SK-N-SH treated with all-trans-retinoic acid at 6 μM for 48 hours (cell line): ENCODE measurements at regions not wholly inside any gene's neighbourhood (a gene's known extent, or its start where the extent isn't known, plus 50 kb on each side); places are given as distances from the start of the nearest gene placed in this dataset.

Experiments
- ATAC-seq: fragments of 200-7000 bp; cut with Tn5 transposase; 3 replicates; pipeline ENCODE4 v1.9.1; 2020; ENCODE audit warnings: mild to moderate bottlenecking, moderate library complexity
- ARNTL ChIP-seq: fragments of 450-650 bp; formaldehyde crosslinking; IDR thresholded peaks from 2 replicates; pipeline ENCODE4 v1.5.0; 2020; ENCODE audit warnings: low read depth, mild to moderate bottlenecking, moderate library complexity, borderline replicate concordance
- BACH2 ChIP-seq: fragments of 250-450 bp; sonication (Bioruptor Pico); IDR thresholded peaks from 2 replicates; pipeline ENCODE4 v1.9.0; 2021; ENCODE audit warnings: mild to moderate bottlenecking, borderline replicate concordance
- CREB5 ChIP-seq: fragments of 250-450 bp; sonication (Bioruptor Pico); IDR thresholded peaks from 2 replicates; pipeline ENCODE4 v1.5.1; 2020; ENCODE audit warnings: low read depth, mild to moderate bottlenecking, moderate library complexity
- CSDC2 ChIP-seq: fragments of 250-450 bp; sonication (Bioruptor Pico); IDR thresholded peaks from 2 replicates; pipeline ENCODE4 v1.5.0; 2020; ENCODE audit warnings: mild to moderate bottlenecking, moderate library complexity
- CSRNP3 ChIP-seq: fragments of 250-450 bp; sonication (Bioruptor Pico); IDR thresholded peaks from 2 replicates; pipeline ENCODE4 v1.5.1; 2021; ENCODE audit warnings: mild to moderate bottlenecking, moderate library complexity
- ESRRG ChIP-seq: fragments of 250-450 bp; sonication (Bioruptor Pico); IDR thresholded peaks from 2 replicates; pipeline ENCODE4 v1.6.1; 2021; ENCODE audit warnings: mild to moderate bottlenecking
- GLIS3 ChIP-seq: fragments of 250-450 bp; sonication (Bioruptor Pico); IDR thresholded peaks from 2 replicates; pipeline ENCODE4 v1.5.0; 2020; ENCODE audit warnings: mild to moderate bottlenecking, moderate library complexity
- ISL1 ChIP-seq: fragments of 250-450 bp; sonication (Bioruptor Pico); IDR thresholded peaks from 2 replicates; pipeline ENCODE4 v2.1.2; 2022; ENCODE audit warnings: mild to moderate bottlenecking, moderate library complexity
- OSR1 ChIP-seq: fragments of 250-450 bp; sonication (Bioruptor Pico); IDR thresholded peaks from 2 replicates; pipeline ENCODE4 v1.8.0; 2022; ENCODE audit warnings: moderate library complexity, mild to moderate bottlenecking, inconsistent platforms
- PATZ1 ChIP-seq: fragments of 250-450 bp; sonication (Bioruptor Pico); IDR thresholded peaks from 2 replicates; pipeline ENCODE4 v1.8.0; 2020; ENCODE audit warnings: mild to moderate bottlenecking, moderate library complexity, borderline replicate concordance
- POU6F1 ChIP-seq: fragments of 250-450 bp; sonication (Bioruptor Pico); IDR thresholded peaks from 2 replicates; pipeline ENCODE4 v1.8.0; 2021; ENCODE audit warnings: low read depth, mild to moderate bottlenecking, moderate library complexity, borderline replicate concordance
- PPARA ChIP-seq: fragments of 250-450 bp; sonication (Bioruptor Pico); IDR thresholded peaks from 2 replicates; pipeline ENCODE4 v1.5.0; 2020; ENCODE audit warnings: mild to moderate bottlenecking, borderline replicate concordance
- RARB ChIP-seq: fragments of 250-450 bp; sonication (Bioruptor Pico); IDR thresholded peaks from 2 replicates; pipeline ENCODE4 v1.8.0; 2021; ENCODE audit warnings: mild to moderate bottlenecking, moderate library complexity
- SNAI2 ChIP-seq: fragments of 250-450 bp; sonication (Bioruptor Pico); IDR thresholded peaks from 2 replicates; pipeline ENCODE4 v1.5.0; 2020; ENCODE audit warnings: mild to moderate bottlenecking, moderate library complexity
- TOX ChIP-seq: fragments of 250-450 bp; sonication (Bioruptor Pico); IDR thresholded peaks from 2 replicates; pipeline ENCODE4 v1.8.0; 2021; ENCODE audit warnings: mild to moderate bottlenecking, moderate library complexity, borderline replicate concordance
- TSHZ2 ChIP-seq: fragments of 250-450 bp; sonication (Bioruptor Pico); IDR thresholded peaks from 2 replicates; pipeline ENCODE4 v1.5.0; 2020; ENCODE audit warnings: mild to moderate bottlenecking, moderate library complexity
- ZC3H10 ChIP-seq: fragments of 250-450 bp; sonication (Bioruptor Pico); IDR thresholded peaks from 2 replicates; pipeline ENCODE4 v1.5.1; 2021; ENCODE audit warnings: mild to moderate bottlenecking, moderate library complexity
- ZFP3 ChIP-seq: fragments of 250-450 bp; sonication (Bioruptor Pico); IDR thresholded peaks from 2 replicates; pipeline ENCODE4 v1.5.0; 2020; ENCODE audit warnings: mild to moderate bottlenecking, moderate library complexity
- ZFP30 ChIP-seq: fragments of 450-650 bp; formaldehyde crosslinking; IDR thresholded peaks from 2 replicates; pipeline ENCODE4 v1.5.0; 2022; ENCODE audit warnings: mild to moderate bottlenecking, moderate library complexity
- ZNF565 ChIP-seq: fragments of 450-650 bp; formaldehyde crosslinking; conservative IDR thresholded peaks from 2 replicates; pipeline ENCODE4 v1.5.0; 2020; ENCODE audit warnings: low read depth, mild to moderate bottlenecking, moderate library complexity
- ZNF70 ChIP-seq: fragments of 450-650 bp; formaldehyde crosslinking; IDR thresholded peaks from 2 replicates; pipeline ENCODE4 v1.5.0; 2020; ENCODE audit warnings: mild to moderate bottlenecking, moderate library complexity
- ZNF8 ChIP-seq: fragments of 450-650 bp; formaldehyde crosslinking; IDR thresholded peaks from 2 replicates; pipeline ENCODE4 v1.5.0; 2020; ENCODE audit warnings: mild to moderate bottlenecking, moderate library complexity

GRCh38 chr2:18841248-18842150, 252.1 kb upstream of the NT5C1B start:
- no peak for ATAC-seq

GRCh38 chr2:18837240-18837639, 247.9 kb upstream of the NT5C1B start:
- TF ChIP-seq TSHZ2 (CRISPR knock-in tag) (no peak), ZNF8 (CRISPR knock-in tag) (no peak), ISL1 (CRISPR knock-in tag) (no peak), RARB (no peak), SNAI2 (CRISPR knock-in tag) (no peak), ZNF565 (CRISPR knock-in tag) (no peak)
- TF ChIP-seq, all 23 proteins: peak for 0
- no peak; the same call in 2 of the 3 replicates for ATAC-seq

More at GRCh38 chr2:18841248-18842150, 252.1 kb upstream of the NT5C1B start:
- TF ChIP-seq TSHZ2 (CRISPR knock-in tag), result no peak
- no peak for TF ChIP-seq ZNF565 (CRISPR knock-in tag)
- TF ChIP-seq ESRRG (CRISPR knock-in tag), result no peak
- no peak for TF ChIP-seq ZC3H10
- TF ChIP-seq ARNTL (CRISPR knock-in tag), result no peak
- TF ChIP-seq PATZ1 (CRISPR knock-in tag), result no peak
- TF ChIP-seq ZNF70 (CRISPR knock-in tag), result no peak
- no peak for TF ChIP-seq CSDC2 (CRISPR knock-in tag)
- TF ChIP-seq GLIS3, result no peak
- no peak for TF ChIP-seq SNAI2 (CRISPR knock-in tag)
- TF ChIP-seq TOX (CRISPR knock-in tag), result no peak

GRCh38 chr2:18836436-18836835, 247.1 kb upstream of the NT5C1B start:
- no peak for TF ChIP-seq ISL1 (CRISPR knock-in tag)
- no peak for TF ChIP-seq POU6F1
- TF ChIP-seq ZFP30 (CRISPR knock-in tag), result no peak
- no peak for TF ChIP-seq PPARA
- TF ChIP-seq CSDC2 (CRISPR knock-in tag), result no peak
- no peak for TF ChIP-seq ZFP3 (CRISPR knock-in tag)
- TF ChIP-seq ZNF565 (CRISPR knock-in tag), result no peak
- no peak for TF ChIP-seq ARNTL (CRISPR knock-in tag)
- ATAC-seq, result no peak

GRCh38 chr2:18835787-18836186, 246.4 kb upstream of the NT5C1B start:
- ATAC-seq, result no peak
- TF ChIP-seq BACH2 (CRISPR knock-in tag) (no peak), RARB (no peak), CSRNP3 (CRISPR knock-in tag) (no peak), ZC3H10 (no peak), ISL1 (CRISPR knock-in tag) (no peak), TOX (CRISPR knock-in tag) (no peak), ZFP30 (CRISPR knock-in tag) (no peak), CREB5 (CRISPR knock-in tag) (no peak), PPARA (no peak), CSDC2 (CRISPR knock-in tag) (no peak), OSR1 (CRISPR knock-in tag) (no peak), GLIS3 (no peak)
